Activated CD8-positive, alpha-beta T cell treated with anti-CD3 and anti-CD28 coated beads, Interleukin-2, amount 10 ng/mL, durations not matched to agents 7 days and 5 days (primary cell): ENCODE measurements at regions not wholly inside any gene's neighbourhood (a gene's known extent, or its start where the extent isn't known, plus 50 kb on each side); places are given as distances from the start of the nearest gene placed in this dataset.
"Not testable (repeated sequence)": the region's sequence is repeated elsewhere in the genome, so short reads cannot be mapped to it uniquely, and the experiment has no call there.

Experiments used
- ATAC-seq: fragments of 150-1000 bp; cut with Tn5 transposase; one replicate; pipeline ENCODE4 v1.10.0; 2021; ENCODE audit warnings: moderate library complexity
- CTCF ChIA-PET: fragments of 350-600 bp; sonication (Branson Sonifier 250); formaldehyde crosslinking; loops from one replicate; lab custom pipeline; 2021; ENCODE audit warnings: antibody characterized with exemption; lab: Charles Lee
- POLR2A ChIA-PET: fragments of 350-600 bp; sonication (Branson Sonifier 250); formaldehyde crosslinking; loops from one replicate; lab custom pipeline; 2021; ENCODE audit warnings: antibody characterized with exemption; lab: Charles Lee
- DNase-seq: peaks from one replicate; pipeline ENCODE4 v3.0.0-alpha.2; 2020
- H3K27ac Mint-ChIP-seq: one replicate; pipeline ENCODE4 v1.8.0; 2021; ENCODE audit warnings: mild to moderate bottlenecking, mixed read lengths
- H3K27me3 Mint-ChIP-seq: one replicate; pipeline ENCODE4 v1.8.0; 2021; ENCODE audit warnings: low read depth, mixed read lengths
- H3K36me3 Mint-ChIP-seq: one replicate; pipeline ENCODE4 v1.8.0; 2021; ENCODE audit warnings: low read depth, mixed read lengths
- H3K4me1 Mint-ChIP-seq: one replicate; pipeline ENCODE4 v1.8.0; 2021; ENCODE audit warnings: low read depth, mixed read lengths
- H3K4me3 Mint-ChIP-seq: one replicate; pipeline ENCODE4 v1.8.0; 2021; ENCODE audit warnings: mild to moderate bottlenecking, mixed read lengths
- H3K9me3 Mint-ChIP-seq: one replicate; pipeline ENCODE4 v1.8.0; 2022; ENCODE audit warnings: mixed read lengths; ENCODE audit not compliant: insufficient read depth

GRCh38 chr11:92168936-92169335 lies 55.7 kb upstream of the FAT3 start:
- Mint-ChIP-seq H3K4me3 (no peak overlapping the region), H3K27ac (no peak overlapping the region), H3K27me3 (no peaks in the 10 kb centered on the region), H3K36me3 (no peaks in the 10 kb centered on the region), H3K4me1 (no peaks in the 10 kb centered on the region), H3K9me3 (no peaks in the 10 kb centered on the region)
- DNase-seq (no peak), ATAC-seq (no peak)
- ChIA-PET CTCF (no interaction called here), POLR2A (no interaction called here)

DNA sequence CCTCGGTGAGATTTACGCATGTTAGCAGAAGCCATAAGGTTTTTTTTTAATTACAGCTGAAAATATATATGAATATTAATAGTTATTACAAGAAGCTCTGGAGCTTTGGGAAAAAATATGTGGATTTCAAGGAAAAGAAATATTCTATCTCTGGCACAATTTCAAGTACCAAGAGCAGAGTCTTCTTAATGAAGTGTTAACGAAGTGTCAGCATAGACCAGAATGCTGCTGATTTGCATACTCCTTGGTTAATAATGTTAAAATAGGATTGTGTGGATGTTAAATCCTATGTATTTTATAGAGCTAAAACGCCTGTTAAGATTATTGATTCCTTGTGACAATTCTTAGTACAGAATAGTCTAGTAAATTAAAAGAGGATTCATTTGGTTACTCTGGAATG lies 57.0 kb upstream of the FAT3 start:
- Mint-ChIP-seq H3K9me3 (no peaks in the 10 kb centered on the region), H3K4me3 (no peak overlapping the region), H3K27me3 (no peaks in the 10 kb centered on the region), H3K4me1 (no peaks in the 10 kb centered on the region), H3K36me3 (no peaks in the 10 kb centered on the region), H3K27ac (no peak overlapping the region)
- no peak for ATAC-seq
- DNase-seq = no peak
- CTCF ChIA-PET = no interaction called here
- POLR2A ChIA-PET = no interaction called here

- ChIA-PET POLR2A (no interaction called here), CTCF (no interaction called here)
- H3K27ac Mint-ChIP-seq = no peak overlapping the region
- DNase-seq (no peak), ATAC-seq (no peak)
- no peaks in the 10 kb centered on the region for H3K9me3 Mint-ChIP-seq
- H3K4me3 Mint-ChIP-seq = no peak overlapping the region
- H3K36me3 Mint-ChIP-seq = no peaks in the 10 kb centered on the region
- H3K4me1 Mint-ChIP-seq = no peaks in the 10 kb centered on the region
- H3K27me3 Mint-ChIP-seq = no peaks in the 10 kb centered on the region
These were observed 58.3 kb upstream of the FAT3 start for GRCh38 chr11:92166335-92166734.

GRCh38 chr11:92163879-92164278 lies 60.7 kb upstream of the FAT3 start:
- Mint-ChIP-seq H3K27me3 (no peaks in the 10 kb centered on the region), H3K9me3 (no peaks in the 10 kb centered on the region), H3K27ac (no peak overlapping the region), H3K4me1 (no peaks in the 10 kb centered on the region), H3K4me3 (no peak overlapping the region), H3K36me3 (no peaks in the 10 kb centered on the region)
- ChIA-PET CTCF (no interaction called here), POLR2A (no interaction called here)
- DNase-seq = no peak
- ATAC-seq = no peak

DNA sequence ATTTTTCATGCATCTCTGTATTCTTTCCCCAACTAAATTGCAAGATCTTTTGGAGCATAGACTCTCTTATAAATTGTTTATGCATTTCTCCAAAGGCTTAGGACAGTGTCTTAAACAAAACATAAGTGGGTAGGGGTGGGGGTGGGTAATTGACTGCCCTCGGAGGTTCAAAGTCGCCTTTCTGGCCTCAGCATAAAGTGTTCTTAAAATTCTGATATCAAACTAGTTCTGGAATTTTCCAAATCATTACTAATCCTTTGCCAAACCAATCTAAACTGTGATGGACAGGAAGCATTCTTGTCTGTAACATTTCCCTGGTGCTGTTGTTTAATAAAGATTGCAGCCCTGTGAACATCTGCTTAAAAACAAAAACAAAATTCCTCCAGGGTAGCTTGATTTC lies 61.8 kb upstream of the FAT3 start:
- ATAC-seq (no peak), DNase-seq (no peak)
- Mint-ChIP-seq H3K4me1 (no peaks in the 10 kb centered on the region), H3K36me3 (no peaks in the 10 kb centered on the region), H3K27me3 (no peaks in the 10 kb centered on the region), H3K4me3 (no peak overlapping the region), H3K27ac (no peak overlapping the region), H3K9me3 (no peaks in the 10 kb centered on the region)
- POLR2A ChIA-PET = no interaction called here
- CTCF ChIA-PET = no interaction called here

DNA sequence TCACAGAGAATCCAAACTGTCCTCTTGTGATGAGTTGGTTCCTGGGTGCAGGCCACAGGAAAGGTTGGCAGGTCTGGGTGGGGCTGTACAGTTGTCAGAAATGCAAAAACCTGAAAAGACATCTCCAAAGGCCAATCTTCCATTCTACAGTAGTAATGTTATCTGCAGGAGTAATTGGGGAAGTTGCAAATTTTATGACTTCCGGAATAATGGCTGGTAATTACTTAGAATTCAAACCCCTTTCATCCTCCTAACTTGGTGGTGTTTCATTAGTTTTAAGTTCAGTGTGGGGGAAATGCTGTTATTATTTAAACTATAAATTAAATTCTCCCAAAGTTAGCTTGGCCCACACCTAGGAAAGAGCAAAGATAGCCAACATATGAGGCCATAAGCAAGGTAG lies 64.7 kb upstream of the FAT3 start:
- CTCF ChIA-PET = no interaction called here

DNA sequence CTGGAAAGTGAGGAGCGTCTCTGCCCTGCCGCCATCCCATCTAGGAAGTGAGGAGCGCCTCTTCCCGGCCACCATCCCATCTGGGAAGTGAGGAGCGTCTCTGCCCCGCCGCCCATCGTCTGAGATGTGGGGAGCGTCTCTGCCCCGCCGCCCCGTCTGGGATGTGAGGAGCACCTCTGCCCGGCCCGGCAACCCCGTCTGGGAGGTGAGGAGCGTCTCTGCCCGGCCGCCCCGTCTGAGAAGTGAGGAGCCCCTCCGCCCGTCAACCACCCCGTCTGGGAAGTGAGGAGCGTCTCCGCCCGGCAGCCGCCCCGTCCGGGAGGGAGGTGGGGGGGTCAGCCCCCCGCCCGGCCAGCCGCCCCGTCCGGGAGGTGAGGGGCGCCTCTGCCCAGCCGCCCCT lies 67.2 kb upstream of the FAT3 start:
- ATAC-seq, H3K4me3 Mint-ChIP-seq, H3K27ac Mint-ChIP-seq, H3K4me1 Mint-ChIP-seq, H3K9me3 Mint-ChIP-seq, POLR2A ChIA-PET, CTCF ChIA-PET, H3K27me3 Mint-ChIP-seq, H3K36me3 Mint-ChIP-seq, DNase-seq: not testable (repeated sequence)

More for the DNA sequence above, 64.7 kb upstream of the FAT3 start:
- H3K4me3 Mint-ChIP-seq = no peak overlapping the region
- ATAC-seq (no peak), DNase-seq (no peak)
- H3K9me3 Mint-ChIP-seq = no peaks in the 10 kb centered on the region
- POLR2A ChIA-PET = no interaction called here
- no peaks in the 10 kb centered on the region for H3K36me3 Mint-ChIP-seq
- no peaks in the 10 kb centered on the region for H3K4me1 Mint-ChIP-seq
- H3K27me3 Mint-ChIP-seq = no peaks in the 10 kb centered on the region
- no peak overlapping the region for H3K27ac Mint-ChIP-seq

DNA sequence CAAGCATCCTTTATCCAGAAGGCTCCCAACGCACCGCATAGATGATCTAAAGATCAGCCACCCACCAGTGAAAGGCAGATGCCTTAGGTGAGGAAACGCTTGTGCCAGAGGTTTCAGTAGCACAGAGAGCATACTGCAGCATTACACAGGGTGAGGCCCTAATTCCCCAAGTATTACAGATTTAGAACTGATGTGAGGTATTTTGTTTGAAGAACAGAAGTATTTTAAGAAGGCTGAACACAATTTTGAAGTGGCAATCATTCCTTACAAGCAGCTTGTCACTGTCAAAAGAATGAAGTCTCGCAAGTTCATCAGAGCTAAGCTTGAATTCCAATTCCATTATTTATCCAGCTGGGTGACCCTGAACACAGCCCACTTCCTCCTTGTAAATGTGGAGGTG lies 70.0 kb upstream of the FAT3 start:
- Mint-ChIP-seq H3K9me3 (no peaks in the 10 kb centered on the region), H3K4me3 (no peak overlapping the region), H3K36me3 (no peaks in the 10 kb centered on the region), H3K27ac (no peak overlapping the region), H3K27me3 (no peaks in the 10 kb centered on the region), H3K4me1 (no peaks in the 10 kb centered on the region)
- ATAC-seq (no peak), DNase-seq (no peak)
- CTCF ChIA-PET = no interaction called here
- POLR2A ChIA-PET = no interaction called here

- POLR2A ChIA-PET = no interaction called here
- no peaks in the 10 kb centered on the region for H3K4me1 Mint-ChIP-seq
- no peak overlapping the region for H3K27ac Mint-ChIP-seq
- H3K27me3 Mint-ChIP-seq = no peaks in the 10 kb centered on the region
- no peak for ATAC-seq
- CTCF ChIA-PET = no interaction called here
- no peak for DNase-seq
- no peaks in the 10 kb centered on the region for H3K36me3 Mint-ChIP-seq
- no peaks in the 10 kb centered on the region for H3K9me3 Mint-ChIP-seq
- no peak overlapping the region for H3K4me3 Mint-ChIP-seq
These were observed 70.5 kb upstream of the FAT3 start for GRCh38 chr11:92154110-92154509.

- DNase-seq (no peak), ATAC-seq (no peak)
- no peaks in the 10 kb centered on the region for H3K36me3 Mint-ChIP-seq
- H3K4me1 Mint-ChIP-seq = no peaks in the 10 kb centered on the region
- H3K27me3 Mint-ChIP-seq = no peaks in the 10 kb centered on the region
- H3K4me3 Mint-ChIP-seq = no peak overlapping the region
- ChIA-PET CTCF (no interaction called here), POLR2A (no interaction called here)
- no peaks in the 10 kb centered on the region for H3K9me3 Mint-ChIP-seq
- no peak overlapping the region for H3K27ac Mint-ChIP-seq
These were observed 71.1 kb upstream of the FAT3 start for GRCh38 chr11:92153542-92153941.

DNA sequence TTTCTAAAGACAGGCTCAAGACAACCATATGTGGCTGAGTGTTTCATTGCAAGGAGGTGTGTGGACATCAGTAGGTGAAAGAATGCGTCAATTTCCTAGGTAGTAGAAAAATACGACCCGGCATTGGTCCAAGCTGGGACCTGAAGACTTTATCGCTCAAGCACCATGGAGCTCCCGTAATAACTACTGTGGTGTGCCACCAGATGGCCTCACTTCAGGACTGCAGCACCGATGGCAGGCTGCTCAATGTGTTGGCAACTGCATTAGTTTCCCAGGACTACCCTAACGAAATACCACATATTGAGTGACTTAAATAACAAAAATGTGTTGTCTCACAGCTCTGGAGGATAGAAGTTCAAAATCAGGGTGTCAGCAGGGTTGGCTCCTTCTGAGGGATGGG lies 72.4 kb upstream of the FAT3 start:
- Mint-ChIP-seq H3K4me1 (no peaks in the 10 kb centered on the region), H3K9me3 (no peaks in the 10 kb centered on the region), H3K27me3 (no peaks in the 10 kb centered on the region), H3K36me3 (no peaks in the 10 kb centered on the region), H3K4me3 (no peak overlapping the region), H3K27ac (no peak overlapping the region)
- no peak for DNase-seq
- no peak for ATAC-seq
- ChIA-PET CTCF (no interaction called here), POLR2A (no interaction called here)

GRCh38 chr11:92149996-92150395 lies 74.6 kb upstream of the FAT3 start:
- POLR2A ChIA-PET = no interaction called here
- Mint-ChIP-seq H3K4me3 (no peak overlapping the region), H3K27ac (no peak overlapping the region), H3K4me1 (no peaks in the 10 kb centered on the region), H3K9me3 (no peaks in the 10 kb centered on the region), H3K27me3 (no peaks in the 10 kb centered on the region), H3K36me3 (no peaks in the 10 kb centered on the region)
- no peak for DNase-seq
- no peak for ATAC-seq
- CTCF ChIA-PET = no interaction called here

DNA sequence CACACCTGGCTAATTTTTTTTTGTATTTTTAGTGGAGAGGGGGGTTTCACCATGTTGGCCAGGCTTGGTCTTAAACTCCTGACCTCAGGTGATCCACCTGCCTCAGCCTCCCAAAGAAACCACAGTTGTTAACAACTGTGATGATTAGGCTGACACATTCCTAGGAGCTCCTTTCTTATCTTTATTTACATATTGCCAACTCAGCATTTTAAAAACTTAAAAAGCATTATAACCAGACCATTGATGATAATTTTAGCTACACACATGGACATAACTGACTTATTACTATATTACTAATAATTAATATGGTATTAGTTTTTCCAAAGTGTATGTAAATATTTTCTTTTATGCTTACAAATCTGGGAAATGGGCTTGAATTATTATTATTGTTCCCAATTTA lies 82.9 kb upstream of the FAT3 start:
- no peak for ATAC-seq
- Mint-ChIP-seq H3K9me3 (no peaks in the 10 kb centered on the region), H3K4me1 (no peaks in the 10 kb centered on the region), H3K27ac (no peak overlapping the region), H3K27me3 (no peaks in the 10 kb centered on the region), H3K36me3 (no peaks in the 10 kb centered on the region), H3K4me3 (no peak overlapping the region)
- CTCF ChIA-PET = no interaction called here
- POLR2A ChIA-PET = no interaction called here
- DNase-seq = no peak
